GM19463 (cell line): ENCODE measurements at regions not wholly inside any gene's neighbourhood (a gene's known extent, or its start where the extent isn't known, plus 50 kb on each side); places are given as distances from the start of the nearest gene placed in this dataset.
"Not testable (repeated sequence)": the region's sequence is repeated elsewhere in the genome, so short reads cannot be mapped to it uniquely, and the experiment has no call there.

ENCODE experiments used
- ATAC-seq: cut with Tn5 transposase; IDR thresholded peaks from one replicate; pipeline ENCODE4 v1.9.1; 2021; ENCODE audit warnings: mild to moderate bottlenecking, moderate library complexity; ENCODE audit not compliant: unreplicated experiment

GRCh38 chr3:21979706-21980105, 228.7 kb upstream of the ZNF385D start:
- no peak for ATAC-seq

GRCh38 chr3:21989341-21990042, 238.5 kb upstream of the ZNF385D start:
- no peak for ATAC-seq

- no peak for ATAC-seq
These were observed 240.1 kb upstream of the ZNF385D start for GRCh38 chr3:21991061-21991460.

GRCh38 chr3:21995079-21995607, 244.1 kb upstream of the ZNF385D start:
- no peak for ATAC-seq

GRCh38 chr3:22007368-22007767, 256.4 kb upstream of the ZNF385D start:
- no peak for ATAC-seq

- no peak for ATAC-seq
These were observed 260.0 kb upstream of the ZNF385D start for GRCh38 chr3:22010997-22011396.

- ATAC-seq = no peak
These were observed 261.5 kb upstream of the ZNF385D start for GRCh38 chr3:22012471-22012870.

GRCh38 chr3:22013641-22014040, 262.6 kb upstream of the ZNF385D start:
- no peak for ATAC-seq

GRCh38 chr3:22016197-22016596, 265.2 kb upstream of the ZNF385D start:
- no peak for ATAC-seq

GRCh38 chr3:22024638-22025037, 273.6 kb upstream of the ZNF385D start:
- ATAC-seq = not testable (repeated sequence)

- no peak for ATAC-seq
These were observed 278.5 kb upstream of the ZNF385D start for GRCh38 chr3:22029480-22029879.

GRCh38 chr3:22039161-22039560, 288.2 kb upstream of the ZNF385D start:
- no peak for ATAC-seq

GRCh38 chr3:22040150-22040549, 289.1 kb upstream of the ZNF385D start:
- no peak for ATAC-seq

GRCh38 chr3:22045882-22046281, 294.9 kb upstream of the ZNF385D start:
- no peak for ATAC-seq

GRCh38 chr3:22063500-22063899, 312.5 kb upstream of the ZNF385D start:
- no peak for ATAC-seq

GRCh38 chr3:22068619-22069018, 317.6 kb upstream of the ZNF385D start:
- no peak for ATAC-seq

GRCh38 chr3:22088204-22088603, 337.2 kb upstream of the ZNF385D start:
- no peak for ATAC-seq

GRCh38 chr3:22089284-22089683, 338.3 kb upstream of the ZNF385D start:
- ATAC-seq = peak; percentile 91

GRCh38 chr3:22091329-22091728, 340.3 kb upstream of the ZNF385D start:
- ATAC-seq = no peak

GRCh38 chr3:22098021-22098420, 347.0 kb upstream of the ZNF385D start:
- ATAC-seq = no peak

GRCh38 chr3:22101351-22101750, 350.3 kb upstream of the ZNF385D start:
- no peak for ATAC-seq

GRCh38 chr3:22101811-22102210, 350.8 kb upstream of the ZNF385D start:
- ATAC-seq = no peak

GRCh38 chr3:22103423-22103822, 352.4 kb upstream of the ZNF385D start:
- no peak for ATAC-seq
